Stimulated activated CD4-positive, alpha-beta T cell treated with anti-CD3 and anti-CD28 coated beads, Interleukin-4, amount 100 ng/mL, for 1 hour (primary cell): ENCODE measurements at regions not wholly inside any gene's neighbourhood (a gene's known extent, or its start where the extent isn't known, plus 50 kb on each side); places are given as distances from the start of the nearest gene placed in this dataset.

Experiments
- DNase-seq: peaks from one replicate; pipeline ENCODE4 v3.0.0-alpha.2; 2020

- DNase-seq: no peak
Observed at GRCh38 chr16:5377280-5377898, 279.8 kb upstream of the EEF2KMT start.

GRCh38 chr16:5374184-5374583 lies 276.6 kb upstream of the EEF2KMT start:
- no peak for DNase-seq

GRCh38 chr16:5367951-5368350 lies 270.4 kb upstream of the EEF2KMT start:
- no peak for DNase-seq

GRCh38 chr16:5366126-5366525 lies 268.5 kb upstream of the EEF2KMT start:
- no peak for DNase-seq

- DNase-seq: no peak
Observed at GRCh38 chr16:5364186-5364585, 266.6 kb upstream of the EEF2KMT start.

GRCh38 chr16:5361322-5361721 lies 263.7 kb upstream of the EEF2KMT start:
- DNase-seq: no peak

- no peak for DNase-seq
Observed at GRCh38 chr16:5354645-5355044, 257.1 kb upstream of the EEF2KMT start.

GRCh38 chr16:5349670-5350517 lies 252.3 kb upstream of the EEF2KMT start:
- no peak for DNase-seq

- DNase-seq: no peak
Observed at GRCh38 chr16:5349101-5349500, 251.5 kb upstream of the EEF2KMT start.

GRCh38 chr16:5347561-5347960 lies 250.0 kb upstream of the EEF2KMT start:
- DNase-seq: no peak

- DNase-seq: no peak
Observed at GRCh38 chr16:5336941-5337340, 239.3 kb upstream of the EEF2KMT start.

GRCh38 chr16:5333991-5334390 lies 236.4 kb upstream of the EEF2KMT start:
- DNase-seq: no peak

GRCh38 chr16:5333126-5333525 lies 235.5 kb upstream of the EEF2KMT start:
- no peak for DNase-seq

- DNase-seq: no peak
Observed at GRCh38 chr16:5330058-5330457, 232.5 kb upstream of the EEF2KMT start.

GRCh38 chr16:5328546-5328945 lies 231.0 kb upstream of the EEF2KMT start:
- no peak for DNase-seq

- DNase-seq: no peak
Observed at GRCh38 chr16:5326395-5326794, 228.8 kb upstream of the EEF2KMT start.

GRCh38 chr16:5325932-5326331 lies 228.3 kb upstream of the EEF2KMT start:
- no peak for DNase-seq

GRCh38 chr16:5323284-5324141 lies 225.9 kb upstream of the EEF2KMT start:
- DNase-seq: no peak

- DNase-seq: no peak
Observed at GRCh38 chr16:5321930-5322329, 224.3 kb upstream of the EEF2KMT start.

GRCh38 chr16:5319799-5320198 lies 222.2 kb upstream of the EEF2KMT start:
- DNase-seq: no peak

GRCh38 chr16:5315914-5316313 lies 218.3 kb upstream of the EEF2KMT start:
- DNase-seq: no peak

GRCh38 chr16:5314377-5314776 lies 216.8 kb upstream of the EEF2KMT start:
- DNase-seq: no peak

- no peak for DNase-seq
Observed at GRCh38 chr16:5309946-5310611, 212.5 kb upstream of the EEF2KMT start.
